ENCODE measurements at regions not wholly inside any gene's neighbourhood (a gene's known extent, or its start where the extent isn't known, plus 50 kb on each side); places are given as distances from the start of the nearest gene placed in this dataset.

GRCh38 chr16:82414476-82414875 is 212.3 kb upstream of the CDH13 start:
- H3K4me1 ChIP-seq (replicated peaks; ENCODE audit: insufficient read depth) = no peaks in the 10 kb centered on the region
- ChIA-PET CTCF (no interaction called here), POLR2A (ENCODE audit: unreplicated experiment) (no interaction called here)
- H3K9me2 ChIP-seq (ENCODE audit: insufficient read depth) = no peaks in the 10 kb centered on the region
- H4K20me1 ChIP-seq (ENCODE audit: insufficient read depth) = no peaks in the 10 kb centered on the region
- no TSS peak for BruUV-seq (replicated peaks)
- H3F3A ChIP-seq (ENCODE audit: insufficient read depth, low read depth) = no peaks in the 10 kb centered on the region
- H3K9me3 ChIP-seq (ENCODE audit: insufficient read depth, low read depth) = no peaks in the 10 kb centered on the region
- DNase-seq = no peak
- intact Hi-C loops (cut with micrococcal nuclease; ENCODE audit: unreplicated experiment) = no loop called here
- no peaks in the 10 kb centered on the region for H3K36me3 ChIP-seq (ENCODE audit: low read depth)
- H3K27ac ChIP-seq = no peak overlapping the region
- no peak overlapping the region for H3K4me2 ChIP-seq
- H3K4me3 ChIP-seq = no peak overlapping the region
- no peaks in the 10 kb centered on the region for H3K27me3 ChIP-seq (ENCODE audit: insufficient read depth, low read depth)
- H2AFZ ChIP-seq = no peak overlapping the region
- no peaks in the 10 kb centered on the region for H3K79me2 ChIP-seq (ENCODE audit: low read depth)
- TF ChIP-seq CTCF (conservative IDR thresholded peaks at IDR 0.05) = no peak
- TF ChIP-seq EZH2 (IDR thresholded peaks at IDR 0.05; ENCODE audit: low read depth) = no peak

DNA sequence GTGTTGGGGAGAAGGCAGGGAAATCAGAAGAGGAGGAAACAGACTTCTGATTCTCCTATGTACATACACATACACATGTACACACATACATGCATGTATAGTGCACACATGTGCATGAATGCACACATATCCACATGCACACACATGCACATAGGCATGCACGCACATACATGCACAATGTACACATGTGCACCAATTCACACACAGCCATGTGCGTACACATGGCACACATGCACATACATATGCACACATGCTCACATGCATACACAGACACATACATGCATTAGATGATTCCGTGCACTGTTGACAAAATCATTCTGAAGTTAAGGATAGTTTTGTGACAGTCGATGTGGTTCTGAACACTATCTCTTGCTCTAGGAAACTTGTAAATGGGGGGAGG is 214.0 kb upstream of the CDH13 start:
- H2AFZ ChIP-seq = no peak overlapping the region
- H3K36me3 ChIP-seq (ENCODE audit: low read depth) = no peaks in the 10 kb centered on the region
- CTCF ChIA-PET = no interaction called here
- H3K9me3 ChIP-seq (ENCODE audit: insufficient read depth, low read depth) = no peaks in the 10 kb centered on the region
- BruUV-seq (replicated peaks) = no TSS peak
- POLR2A ChIA-PET (ENCODE audit: unreplicated experiment) = no interaction called here
- no peaks in the 10 kb centered on the region for H3K9me2 ChIP-seq (ENCODE audit: insufficient read depth)
- no peak overlapping the region for H3K27ac ChIP-seq
- TF ChIP-seq CTCF (conservative IDR thresholded peaks at IDR 0.05) = no peak
- no peak for TF ChIP-seq EZH2 (IDR thresholded peaks at IDR 0.05; ENCODE audit: low read depth)
- no peak overlapping the region for H3K4me2 ChIP-seq
- no peaks in the 10 kb centered on the region for H3F3A ChIP-seq (ENCODE audit: insufficient read depth, low read depth)
- H3K27me3 ChIP-seq (ENCODE audit: insufficient read depth, low read depth) = peaks cover 5% of the 10 kb centered on the region; the same call in 1 of the 2 replicates
- no peaks in the 10 kb centered on the region for H4K20me1 ChIP-seq (ENCODE audit: insufficient read depth)
- no peaks in the 10 kb centered on the region for H3K4me1 ChIP-seq (replicated peaks; ENCODE audit: insufficient read depth)
- H3K79me2 ChIP-seq (ENCODE audit: low read depth) = no peaks in the 10 kb centered on the region
- H3K4me3 ChIP-seq = no peak overlapping the region
- DNase-seq = no peak
- intact Hi-C loops (cut with micrococcal nuclease; ENCODE audit: unreplicated experiment) = no loop called here

GRCh38 chr16:82405736-82406135 is 221.0 kb upstream of the CDH13 start:
- ChIA-PET POLR2A (ENCODE audit: unreplicated experiment) (no interaction called here), CTCF (no interaction called here)

More at GRCh38 chr16:82405736-82406135, 221.0 kb upstream of the CDH13 start:
- no peaks in the 10 kb centered on the region for H3K9me2 ChIP-seq (ENCODE audit: insufficient read depth)
- H3F3A ChIP-seq (ENCODE audit: insufficient read depth, low read depth) = no peaks in the 10 kb centered on the region
- H3K4me1 ChIP-seq (replicated peaks; ENCODE audit: insufficient read depth) = no peaks in the 10 kb centered on the region
- no peak for TF ChIP-seq EZH2 (IDR thresholded peaks at IDR 0.05; ENCODE audit: low read depth)
- TF ChIP-seq CTCF (conservative IDR thresholded peaks at IDR 0.05) = no peak
- no peaks in the 10 kb centered on the region for H3K9me3 ChIP-seq (ENCODE audit: insufficient read depth, low read depth)
- no peak for DNase-seq
- intact Hi-C loops (cut with micrococcal nuclease; ENCODE audit: unreplicated experiment) = no loop called here
- H3K36me3 ChIP-seq (ENCODE audit: low read depth) = no peaks in the 10 kb centered on the region
- no peak overlapping the region for H2AFZ ChIP-seq
- no peaks in the 10 kb centered on the region for H4K20me1 ChIP-seq (ENCODE audit: insufficient read depth)
- H3K4me3 ChIP-seq = no peak overlapping the region
- no peak overlapping the region for H3K27ac ChIP-seq
- no TSS peak for BruUV-seq (replicated peaks)
- peaks cover 5% of the 10 kb centered on the region; the same call in 1 of the 2 replicates for H3K27me3 ChIP-seq (ENCODE audit: insufficient read depth, low read depth)
- no peaks in the 10 kb centered on the region for H3K79me2 ChIP-seq (ENCODE audit: low read depth)
- H3K4me2 ChIP-seq = no peak overlapping the region

Data from PC-9 (cell line).